ENCODE measurements at regions not wholly inside any gene's neighbourhood (a gene's known extent, or its start where the extent isn't known, plus 50 kb on each side); places are given as distances from the start of the nearest gene placed in this dataset.

GRCh38 chr5:25066239-25066638 is 421.5 kb upstream of the CDH10 start:
- DNase-seq (ENCODE audit: low spot score) = no peak
- in situ Hi-C loops (cut with MboI; ENCODE audit: low pct_unique_long_range_greater_than_20kb, low sequenced_read_pairs, unreplicated experiment) = no loop called here
- no peak for TF ChIP-seq CTCF (IDR thresholded peaks at IDR 0.05; ENCODE audit: extremely low read depth, insufficient read depth, missing control alignments)

GRCh38 chr5:25064306-25064705 is 419.5 kb upstream of the CDH10 start:
- no peak for TF ChIP-seq CTCF (IDR thresholded peaks at IDR 0.05; ENCODE audit: extremely low read depth, insufficient read depth, missing control alignments)
- in situ Hi-C loops (cut with MboI; ENCODE audit: low pct_unique_long_range_greater_than_20kb, low sequenced_read_pairs, unreplicated experiment) = no loop called here

GRCh38 chr5:25060575-25060974 is 415.8 kb upstream of the CDH10 start:
- DNase-seq (ENCODE audit: low spot score) = no peak
- in situ Hi-C loops (cut with MboI; ENCODE audit: low pct_unique_long_range_greater_than_20kb, low sequenced_read_pairs, unreplicated experiment) = no loop called here
- no peak for TF ChIP-seq CTCF (IDR thresholded peaks at IDR 0.05; ENCODE audit: extremely low read depth, insufficient read depth, missing control alignments)

More at GRCh38 chr5:25064306-25064705, 419.5 kb upstream of the CDH10 start:
- no peak for DNase-seq (ENCODE audit: low spot score)

GRCh38 chr5:25056836-25057235 is 412.1 kb upstream of the CDH10 start:
- in situ Hi-C loops (cut with MboI; ENCODE audit: low pct_unique_long_range_greater_than_20kb, low sequenced_read_pairs, unreplicated experiment) = no loop called here
- DNase-seq (ENCODE audit: low spot score) = no peak
- no peak for TF ChIP-seq CTCF (IDR thresholded peaks at IDR 0.05; ENCODE audit: extremely low read depth, insufficient read depth, missing control alignments)

- TF ChIP-seq CTCF (IDR thresholded peaks at IDR 0.05; ENCODE audit: extremely low read depth, insufficient read depth, missing control alignments) = no peak
- DNase-seq (ENCODE audit: low spot score) = no peak
- in situ Hi-C loops (cut with MboI; ENCODE audit: low pct_unique_long_range_greater_than_20kb, low sequenced_read_pairs, unreplicated experiment) = no loop called here
These were observed 388.9 kb upstream of the CDH10 start for GRCh38 chr5:25033658-25034057.

GRCh38 chr5:25029004-25029403 is 384.2 kb upstream of the CDH10 start:
- in situ Hi-C loops (cut with MboI; ENCODE audit: low pct_unique_long_range_greater_than_20kb, low sequenced_read_pairs, unreplicated experiment) = no loop called here
- TF ChIP-seq CTCF (IDR thresholded peaks at IDR 0.05; ENCODE audit: extremely low read depth, insufficient read depth, missing control alignments) = no peak
- DNase-seq (ENCODE audit: low spot score) = no peak

- TF ChIP-seq CTCF (IDR thresholded peaks at IDR 0.05; ENCODE audit: extremely low read depth, insufficient read depth, missing control alignments) = no peak
- in situ Hi-C loops (cut with MboI; ENCODE audit: low pct_unique_long_range_greater_than_20kb, low sequenced_read_pairs, unreplicated experiment) = no loop called here
These were observed 382.7 kb upstream of the CDH10 start for GRCh38 chr5:25027526-25027925.

More at GRCh38 chr5:25027526-25027925, 382.7 kb upstream of the CDH10 start:
- DNase-seq (ENCODE audit: low spot score) = no peak

Measured in GM13977 (cell line).